ENCODE measurements at regions not wholly inside any gene's neighbourhood (a gene's known extent, or its start where the extent isn't known, plus 50 kb on each side); places are given as distances from the start of the nearest gene placed in this dataset.
A peak's percentile ranks its signal among the peaks of the same experiment; 100 is the strongest.

- no peak for DNase-seq (ENCODE audit: low spot score)
Measured at GRCh38 chr18:77187189-77187588, 54.6 kb upstream of the MBP start.

GRCh38 chr18:77191071-77191751 is 58.4 kb upstream of the GALR1 start:
- peak; percentile 21 for DNase-seq (ENCODE audit: low spot score)

- no peak for DNase-seq (ENCODE audit: low spot score)
Measured at GRCh38 chr18:77197073-77197472, 52.6 kb upstream of the GALR1 start.

GRCh38 chr18:77198663-77199062 is 51.0 kb upstream of the GALR1 start:
- no peak for DNase-seq (ENCODE audit: low spot score)

- DNase-seq (ENCODE audit: low spot score) = peak; percentile 10
Measured at GRCh38 chr18:77199707-77200106, 49.9 kb upstream of the GALR1 start.

Data from umbilical cord (tissue), 1 donor.